ENCODE measurements at regions not wholly inside any gene's neighbourhood (a gene's known extent, or its start where the extent isn't known, plus 50 kb on each side); places are given as distances from the start of the nearest gene placed in this dataset.

GRCh38 chr6:140854318-140854717 lies 1278.4 kb upstream of the GJE1 start:
- TF ChIP-seq CTCF (IDR thresholded peaks at IDR 0.05) = no peak
- no peak for TF ChIP-seq POLR2A (IDR thresholded peaks at IDR 0.05)
- H3K36me3 ChIP-seq = no peaks in the 10 kb centered on the region
- WGBS, 4 donors = 76 to 82% (median 79%) methylated on average over 1 of the region's 1 CpG
- no peaks in the 10 kb centered on the region for H3K9me3 ChIP-seq
- peaks cover 0 to 15% (median 6%) of the 10 kb centered on the region in 12 donors for H3K4me1 ChIP-seq
- H3K27ac ChIP-seq = peak overlapping the region in 2 of 12 donors; percentile 12 to 20
- intact Hi-C loops (cut with DNase I) = no loop called here
- no peak overlapping the region for H3K4me3 ChIP-seq
- DNase-seq = no peak
- ATAC-seq = peak in 1 of 4 donors; percentile 33
- no peaks in the 10 kb centered on the region for H3K27me3 ChIP-seq

- Histone ChIP-seq H3K27me3 (no peaks in the 10 kb centered on the region), H3K36me3 (no peaks in the 10 kb centered on the region), H3K27ac (no peak overlapping the region), H3K9me3 (no peaks in the 10 kb centered on the region), H3K4me3 (no peak overlapping the region), H3K4me1 (peaks cover 0 to 8% (median 0%) of the 10 kb centered on the region in 12 donors)
- intact Hi-C loops (cut with DNase I) = no loop called here
- no peak for ATAC-seq
- no peak for DNase-seq
- no peak for TF ChIP-seq CTCF (IDR thresholded peaks at IDR 0.05)
- no peak for TF ChIP-seq POLR2A (IDR thresholded peaks at IDR 0.05)
- WGBS, 4 donors = 81 to 90% (median 86%) methylated on average over 1 of the region's 1 CpG
These were observed 1282.3 kb upstream of the GJE1 start for GRCh38 chr6:140850438-140850837.

- ATAC-seq (no peak), DNase-seq (no peak)
- WGBS, 4 donors = 49 to 67% (median 54%) methylated on average over 1 of the region's 1 CpG
- intact Hi-C loops (cut with DNase I) = no loop called here
- Histone ChIP-seq H3K4me3 (no peak overlapping the region), H3K9me3 (no peaks in the 10 kb centered on the region), H3K36me3 (no peaks in the 10 kb centered on the region), H3K27me3 (no peaks in the 10 kb centered on the region), H3K27ac (no peak overlapping the region), H3K4me1 (peaks cover 0 to 8% (median 0%) of the 10 kb centered on the region in 12 donors)
- TF ChIP-seq CTCF (IDR thresholded peaks at IDR 0.05) (no peak), POLR2A (IDR thresholded peaks at IDR 0.05) (no peak)
These were observed 1283.3 kb upstream of the GJE1 start for GRCh38 chr6:140849456-140849855.

- DNase-seq = no peak
- no peak for ATAC-seq
- Histone ChIP-seq H3K27ac (no peak overlapping the region), H3K36me3 (no peaks in the 10 kb centered on the region), H3K9me3 (no peaks in the 10 kb centered on the region), H3K4me3 (no peak overlapping the region), H3K4me1 (no peaks in the 10 kb centered on the region), H3K27me3 (no peaks in the 10 kb centered on the region)
- TF ChIP-seq CTCF (IDR thresholded peaks at IDR 0.05) (no peak), POLR2A (IDR thresholded peaks at IDR 0.05) (no peak)
- intact Hi-C loops (cut with DNase I) = no loop called here
- 85 to 89% (median 87%) methylated on average over 2 of the region's 2 CpGs for WGBS, 4 donors
These were observed 1285.5 kb upstream of the GJE1 start for GRCh38 chr6:140847262-140847645.

All from heart left ventricle (tissue), 16 donors.